Mesenchymal stem cell (in vitro differentiated cells and primary cell): ENCODE measurements at regions not wholly inside any gene's neighbourhood (a gene's known extent, or its start where the extent isn't known, plus 50 kb on each side); places are given as distances from the start of the nearest gene placed in this dataset.

Experiments used
- DNase-seq: peaks from one replicate; pipeline ENCODE4 v3.0.0-alpha.2; 2013
- H2AFZ ChIP-seq: one replicate; pipeline ENCODE4 v1.6.1; 2013; ENCODE audit warnings: low read depth, mild to moderate bottlenecking, control low read depth, inconsistent platforms, low read length, moderate library complexity
- H2AK5ac ChIP-seq: 2 replicates; pipeline ENCODE4 v1.6.1; 2013; ENCODE audit warnings: low read length, moderate library complexity, mild to moderate bottlenecking, inconsistent platforms; ENCODE audit not compliant: severe bottlenecking
- H2BK120ac ChIP-seq: one replicate; pipeline ENCODE4 v1.6.1; 2013; ENCODE audit warnings: low read depth, mild to moderate bottlenecking, inconsistent platforms, low read length, moderate library complexity
- H2BK12ac ChIP-seq, 2 experiments: one replicate each; pipeline ENCODE4 v1.6.1; 2013; ENCODE audit warnings: inconsistent platforms in 2 of 2, low read length in 2 of 2, mild to moderate bottlenecking in 2 of 2, moderate library complexity in 2 of 2, control low read depth in 1 of 2
- H2BK15ac ChIP-seq: one replicate; pipeline ENCODE4 v1.6.1; 2013; ENCODE audit warnings: mild to moderate bottlenecking, low read depth, inconsistent platforms; ENCODE audit not compliant: poor library complexity, severe bottlenecking
- H2BK5ac ChIP-seq: 2 replicates; pipeline ENCODE4 v1.6.1; 2013; ENCODE audit warnings: low read depth, mild to moderate bottlenecking, low read length, control low read depth, inconsistent platforms; ENCODE audit not compliant: poor library complexity, severe bottlenecking
- H3K14ac ChIP-seq, 2 experiments: one replicate each; pipeline ENCODE4 v1.6.1; 2013; ENCODE audit warnings: inconsistent platforms in 2 of 2, low read length in 2 of 2, control low read depth in 1 of 2, mild to moderate bottlenecking in 1 of 2, moderate library complexity in 1 of 2
- H3K18ac ChIP-seq, 2 experiments: one replicate each; pipeline ENCODE4 v1.6.1; 2013; ENCODE audit warnings: inconsistent platforms in 2 of 2, low read length in 2 of 2, control low read depth in 1 of 2, low read depth in 1 of 2, mild to moderate bottlenecking in 1 of 2
- H3K23ac ChIP-seq, 2 experiments: one replicate each; pipeline ENCODE4 v1.6.1; 2013; ENCODE audit warnings: inconsistent platforms in 2 of 2, low read length in 2 of 2, mild to moderate bottlenecking in 2 of 2, moderate library complexity in 2 of 2, control low read depth in 1 of 2
- H3K27ac ChIP-seq: 2 replicates; pipeline ENCODE4 v1.5.1; 2013; ENCODE audit warnings: mild to moderate bottlenecking, moderate library complexity, low read length, control low read depth, inconsistent platforms; ENCODE audit not compliant: poor library complexity, severe bottlenecking
- H3K27me3 ChIP-seq, 2 experiments: 2 replicates each; pipeline versions ENCODE4 v1.6.1 to v1.7.0; 2013; ENCODE audit warnings: low read length in 2 of 2, mild to moderate bottlenecking in 2 of 2, moderate library complexity in 2 of 2, control low read depth in 1 of 2, inconsistent platforms in 1 of 2; ENCODE audit not compliant: control insufficient read depth in 1 of 2, insufficient read depth in 1 of 2
- H3K36me3 ChIP-seq, 2 experiments: 2 replicates each; pipeline versions ENCODE4 v1.6.1 to v1.7.0; 2013; ENCODE audit warnings: low read length in 2 of 2, control low read depth in 1 of 2, inconsistent platforms in 1 of 2, low read depth in 1 of 2, mild to moderate bottlenecking in 1 of 2; ENCODE audit not compliant: insufficient read depth in 2 of 2, control insufficient read depth in 1 of 2
- H3K4ac ChIP-seq, 2 experiments: one replicate each; pipeline ENCODE4 v1.6.1; 2013; ENCODE audit warnings: inconsistent platforms in 2 of 2, low read length in 2 of 2, mild to moderate bottlenecking in 2 of 2, moderate library complexity in 2 of 2, control low read depth in 1 of 2, low read depth in 1 of 2
- H3K4me1 ChIP-seq: 2 replicates; pipeline ENCODE4 v1.6.1; 2013; ENCODE audit warnings: low read depth, low read length, control low read depth; ENCODE audit not compliant: control insufficient read depth, insufficient read depth
- H3K4me2 ChIP-seq: 2 replicates; pipeline ENCODE4 v1.6.1; 2013; ENCODE audit warnings: low read length, mild to moderate bottlenecking, inconsistent platforms; ENCODE audit not compliant: poor library complexity, severe bottlenecking
- H3K4me3 ChIP-seq, 2 experiments: 2 replicates each; pipeline versions ENCODE4 v1.5.1 to v1.7.0; 2013; ENCODE audit warnings: low read length in 2 of 2, mild to moderate bottlenecking in 2 of 2, control low read depth in 1 of 2, low read depth in 1 of 2; ENCODE audit not compliant: insufficient read depth in 1 of 2
- H3K79me1 ChIP-seq: replicated peaks from 2 replicates; pipeline ENCODE4 v1.6.1; 2013; ENCODE audit warnings: mild to moderate bottlenecking, control low read depth, low read length, inconsistent platforms; ENCODE audit not compliant: poor library complexity, severe bottlenecking
- H3K9ac ChIP-seq: 2 replicates; pipeline ENCODE4 v1.7.0; 2013; ENCODE audit warnings: mild to moderate bottlenecking, low read length, moderate library complexity
- H3K9me3 ChIP-seq: 2 replicates; pipeline ENCODE4 v1.7.0; 2013; ENCODE audit warnings: mild to moderate bottlenecking, low read length; ENCODE audit not compliant: control insufficient read depth
- H4K8ac ChIP-seq: one replicate; pipeline ENCODE4 v1.6.1; 2013; ENCODE audit warnings: inconsistent platforms, mild to moderate bottlenecking, low read length, moderate library complexity
- H4K91ac ChIP-seq: one replicate; pipeline ENCODE4 v1.6.1; 2013; ENCODE audit warnings: mild to moderate bottlenecking, low read length, inconsistent platforms
- WGBS: methylation state at CpG from one replicate; pipeline ENCODE4 v1.1.7; 2013; ENCODE audit warnings: mixed read lengths; 5-methylcytosine and 5-hydroxymethylcytosine counted together

GRCh38 chr14:99067141-99067920 lies 204.7 kb downstream of the BCL11B start:
- Histone ChIP-seq H3K79me1 (no peaks in the 10 kb centered on the region), H3K27me3 (peaks cover 0 to 2% of the 10 kb centered on the region in 2 experiments), H3K9ac (no peak overlapping the region), H2BK12ac (no peak overlapping the region), H2AK5ac (no peak overlapping the region), H3K14ac (no peak overlapping the region), H2BK15ac (no peak overlapping the region), H3K4me2 (no peak overlapping the region), H3K9me3 (peaks cover 13% of the 10 kb centered on the region), H3K27ac (no peak overlapping the region), H2BK120ac (no peak overlapping the region), H3K23ac (no peak overlapping the region), H3K4me3 (no peak overlapping the region), H3K36me3 (no peaks in the 10 kb centered on the region), H4K91ac (no peak overlapping the region), H3K4ac (no peak overlapping the region), H2AFZ (no peak overlapping the region), H3K18ac (no peak overlapping the region), H3K4me1 (no peaks in the 10 kb centered on the region), H2BK5ac (no peak overlapping the region), H4K8ac (no peak overlapping the region)
- no peak for DNase-seq
- WGBS: 76% methylated on average over 1 of the region's 2 CpGs

- Histone ChIP-seq H3K9ac (no peak overlapping the region), H4K8ac (no peak overlapping the region), H2AK5ac (no peak overlapping the region), H4K91ac (no peak overlapping the region), H3K4ac (no peak overlapping the region), H3K27ac (no peak overlapping the region), H3K79me1 (no peaks in the 10 kb centered on the region), H2AFZ (no peak overlapping the region), H3K9me3 (peaks cover 13% of the 10 kb centered on the region), H2BK120ac (no peak overlapping the region), H3K4me3 (no peak overlapping the region), H3K23ac (no peak overlapping the region), H2BK15ac (no peak overlapping the region), H3K36me3 (no peaks in the 10 kb centered on the region), H3K4me2 (no peak overlapping the region), H2BK5ac (no peak overlapping the region), H2BK12ac (no peak overlapping the region), H3K4me1 (no peaks in the 10 kb centered on the region), H3K14ac (no peak overlapping the region), H3K27me3 (no peaks in the 10 kb centered on the region), H3K18ac (no peak overlapping the region)
- DNase-seq: no peak
- WGBS: 83% methylated on average over 5 of the region's 5 CpGs
Observed at GRCh38 chr14:99067927-99068326, 204.1 kb downstream of the BCL11B start.

GRCh38 chr14:99069946-99070345 lies 202.1 kb downstream of the BCL11B start:
- Histone ChIP-seq H2BK5ac (no peak overlapping the region), H4K8ac (no peak overlapping the region), H3K36me3 (no peaks in the 10 kb centered on the region), H2BK12ac (no peak overlapping the region), H3K18ac (no peak overlapping the region), H3K14ac (no peak overlapping the region), H2BK120ac (no peak overlapping the region), H2BK15ac (no peak overlapping the region), H2AK5ac (no peak overlapping the region), H3K4ac (no peak overlapping the region), H3K4me1 (no peaks in the 10 kb centered on the region), H4K91ac (no peak overlapping the region), H2AFZ (no peak overlapping the region), H3K27ac (no peak overlapping the region), H3K4me2 (no peak overlapping the region), H3K23ac (no peak overlapping the region), H3K27me3 (no peaks in the 10 kb centered on the region), H3K9me3 (peaks cover 13% of the 10 kb centered on the region), H3K4me3 (no peak overlapping the region), H3K9ac (no peak overlapping the region), H3K79me1 (no peaks in the 10 kb centered on the region)
- WGBS: 58% methylated on average over 3 of the region's 3 CpGs
- DNase-seq: no peak

- H2AFZ ChIP-seq: no peak overlapping the region
- peaks cover 13% of the 10 kb centered on the region for H3K9me3 ChIP-seq
- no peak overlapping the region for H2BK120ac ChIP-seq
- H4K8ac ChIP-seq: no peak overlapping the region
- no peak overlapping the region for H2AK5ac ChIP-seq
- H3K79me1 ChIP-seq: no peaks in the 10 kb centered on the region
- DNase-seq: no peak
- H3K9ac ChIP-seq: no peak overlapping the region
- no peak overlapping the region for H3K27ac ChIP-seq
- no peaks in the 10 kb centered on the region for H3K27me3 ChIP-seq
- H3K36me3 ChIP-seq: no peaks in the 10 kb centered on the region
- H3K4me1 ChIP-seq: no peaks in the 10 kb centered on the region
- H3K14ac ChIP-seq: no peak overlapping the region
- no peak overlapping the region for H4K91ac ChIP-seq
- no peak overlapping the region for H3K18ac ChIP-seq
- no peak overlapping the region for H2BK15ac ChIP-seq
- no peak overlapping the region for H2BK5ac ChIP-seq
- H3K4me2 ChIP-seq: no peak overlapping the region
- no peak overlapping the region for H2BK12ac ChIP-seq
- no peak overlapping the region for H3K23ac ChIP-seq
- WGBS: 83% methylated on average over 12 of the region's 12 CpGs
- H3K4me3 ChIP-seq: no peak overlapping the region
- H3K4ac ChIP-seq: no peak overlapping the region
Observed at GRCh38 chr14:99072433-99072832, 199.6 kb downstream of the BCL11B start.
